SK-N-SH (cell line): ENCODE measurements at regions not wholly inside any gene's neighbourhood (a gene's known extent, or its start where the extent isn't known, plus 50 kb on each side); places are given as distances from the start of the nearest gene placed in this dataset.

Source experiments
- CTCF ChIA-PET: fragments of 300-600, 350-600 bp; formaldehyde crosslinking; extraction: SDS; loops from one replicate; lab custom pipeline; 2021; lab: Yijun Ruan, JAX
- POLR2A ChIA-PET: fragments of 350-600 bp; sonication (Branson Sonifier 250); formaldehyde crosslinking; extraction: SDS; loops from one replicate; lab custom pipeline; 2020; ENCODE audit warnings: antibody characterized with exemption, inconsistent platforms; lab: Yijun Ruan, JAX
- DNase-seq: peaks from one replicate; pipeline ENCODE4 v3.0.0; 2012
- H2AFZ ChIP-seq: fragments of 200-600 bp; sonication (generic); 2 replicates; pipeline ENCODE4 v1.8.1; 2016; ENCODE audit warnings: antibody characterized with exemption, mild to moderate bottlenecking, low read depth
- H3F3A ChIP-seq: fragments of 200-600 bp; sonication (generic); replicated peaks from 2 replicates; pipeline ENCODE3; 2016; ENCODE audit warnings: antibody characterized with exemption, mild to moderate bottlenecking; ENCODE audit not compliant: insufficient read depth
- H3K27ac ChIP-seq, 2 experiments: fragments of 200-500 bp in 1 of 2; fragments of 200-600 bp in 1 of 2; sonication (Bioruptor generic) in 1 of 2; sonication (generic), shearing (Covaris generic) in 1 of 2; 2 replicates each; pipeline versions ENCODE4 v1.5.1 to v1.6.1; 2014 to 2016; ENCODE audit warnings: low read depth in 2 of 2, inconsistent platforms in 1 of 2, low read length in 1 of 2, mild to moderate bottlenecking in 1 of 2, mixed read lengths in 1 of 2
- H3K27me3 ChIP-seq: fragments of 200-600 bp; sonication (generic), shearing (Covaris generic); 2 replicates; pipeline ENCODE4 v1.6.1; 2016; ENCODE audit warnings: mixed run types; ENCODE audit not compliant: insufficient read depth
- H3K36me3 ChIP-seq, 2 experiments: fragments of 200-500 bp in 1 of 2; fragments of 200-600 bp in 1 of 2; sonication (Bioruptor generic) in 1 of 2; sonication (generic) in 1 of 2; replicated peaks in 1 of 2; 2 replicates each; pipeline versions ENCODE3 to v1.5.1; 2014 to 2016; ENCODE audit warnings: low read length in 1 of 2, mild to moderate bottlenecking in 1 of 2; ENCODE audit not compliant: insufficient read depth in 2 of 2, control insufficient read depth in 1 of 2
- H3K4me1 ChIP-seq, 2 experiments: fragments of 200-500 bp in 1 of 2; fragments of 200-600 bp in 1 of 2; sonication (Bioruptor generic) in 1 of 2; sonication (generic), shearing (Covaris generic) in 1 of 2; 2 replicates each; pipeline versions ENCODE4 v1.5.1 to v1.6.1; 2014 to 2016; ENCODE audit warnings: low read depth in 1 of 2, low read length in 1 of 2, mixed run types in 1 of 2; ENCODE audit not compliant: insufficient read depth in 2 of 2, control insufficient read depth in 1 of 2
- H3K4me2 ChIP-seq: fragments of 200-600 bp; sonication (generic), shearing (Covaris generic); 2 replicates; pipeline ENCODE4 v1.6.1; 2017; ENCODE audit warnings: mixed run types
- H3K4me3 ChIP-seq, 2 experiments: fragments of 200-500 bp in 1 of 2; fragments of 200-600 bp in 1 of 2; sonication (Bioruptor generic) in 1 of 2; sonication (generic), shearing (Covaris generic) in 1 of 2; 2 replicates each; pipeline versions ENCODE4 v1.5.1 to v1.8.1; 2014 to 2016; ENCODE audit warnings: low read depth in 2 of 2, inconsistent platforms in 1 of 2, low read length in 1 of 2, mild to moderate bottlenecking in 1 of 2, mixed read lengths in 1 of 2, moderate library complexity in 1 of 2
- H3K79me2 ChIP-seq: fragments of 200-600 bp; sonication (generic); 2 replicates; pipeline ENCODE4 v1.8.1; 2017; ENCODE audit warnings: mild to moderate bottlenecking; ENCODE audit not compliant: insufficient read depth
- H3K9ac ChIP-seq: fragments of 200-600 bp; sonication (generic); 2 replicates; pipeline ENCODE4 v1.6.1; 2017; ENCODE audit warnings: mixed run types
- H3K9me2 ChIP-seq: fragments of 200-600 bp; sonication (generic); 2 replicates; pipeline ENCODE4 v1.6.1; 2017; ENCODE audit warnings: mixed run types
- H3K9me3 ChIP-seq: fragments of 200-600 bp; sonication (generic); 2 replicates; pipeline ENCODE4 v1.6.1; 2017; ENCODE audit warnings: mixed run types, mild to moderate bottlenecking, moderate library complexity
- H4K20me1 ChIP-seq: fragments of 200-600 bp; sonication (generic); 2 replicates; pipeline ENCODE4 v1.6.1; 2017; ENCODE audit warnings: mild to moderate bottlenecking, mixed run types; ENCODE audit not compliant: insufficient read depth
- CHD2 ChIP-seq: fragments of 150-350 bp; IDR thresholded peaks from 2 replicates; pipeline ENCODE4 v1.6.1; 2018; ENCODE audit warnings: low read length; ENCODE audit not compliant: partially characterized antibody
- EP300 ChIP-seq, 2 experiments: IDR thresholded peaks; 2 replicates each; pipeline versions ENCODE4 v1.4.0 to v1.6.1; 2012; ENCODE audit warnings: borderline replicate concordance in 1 of 2, low read depth in 1 of 2, low read length in 1 of 2
- EZH2phosphoT487 ChIP-seq: fragments of 200-600 bp; sonication (generic); IDR thresholded peaks from 2 replicates; pipeline ENCODE4 v1.6.1; 2017; ENCODE audit warnings: low read depth, mixed run types, mild to moderate bottlenecking, antibody characterized with exemption, moderate library complexity, borderline replicate concordance
- FOXJ3 ChIP-seq: sonication (generic); formaldehyde crosslinking; IDR thresholded peaks from 2 replicates; pipeline ENCODE4 v1.5.1; 2020; ENCODE audit warnings: mild to moderate bottlenecking, missing genetic modification reagents
- MEF2A ChIP-seq: IDR thresholded peaks from 2 replicates; pipeline ENCODE4 v1.4.0; 2012; ENCODE audit warnings: low read depth, borderline replicate concordance
- NRF1 ChIP-seq: IDR thresholded peaks from 2 replicates; pipeline ENCODE4 v1.6.1; 2012; ENCODE audit warnings: low read depth, mild to moderate bottlenecking, low read length
- RFX5 ChIP-seq: IDR thresholded peaks from 2 replicates; pipeline ENCODE4 v1.6.1; 2012; ENCODE audit warnings: mild to moderate bottlenecking, improper control_type of control experiment, low read length
- SIN3A ChIP-seq: IDR thresholded peaks from 2 replicates; pipeline ENCODE4 v1.6.1; 2012; ENCODE audit warnings: low read depth, mild to moderate bottlenecking, low read length, moderate library complexity, borderline replicate concordance
- USF1 ChIP-seq: IDR thresholded peaks from 2 replicates; pipeline ENCODE4 v1.4.0; 2012; ENCODE audit warnings: low read depth, borderline replicate concordance
- YY1 ChIP-seq: IDR thresholded peaks from 2 replicates; pipeline ENCODE4 v1.4.0; 2012; ENCODE audit warnings: low read depth, mild to moderate bottlenecking
- WGBS: methylation state at CpG from one replicate; pipeline ENCODE4 v1.1.6; 2017; ENCODE audit warnings: low lambda C conversion rate; 5-methylcytosine and 5-hydroxymethylcytosine counted together

DNA sequence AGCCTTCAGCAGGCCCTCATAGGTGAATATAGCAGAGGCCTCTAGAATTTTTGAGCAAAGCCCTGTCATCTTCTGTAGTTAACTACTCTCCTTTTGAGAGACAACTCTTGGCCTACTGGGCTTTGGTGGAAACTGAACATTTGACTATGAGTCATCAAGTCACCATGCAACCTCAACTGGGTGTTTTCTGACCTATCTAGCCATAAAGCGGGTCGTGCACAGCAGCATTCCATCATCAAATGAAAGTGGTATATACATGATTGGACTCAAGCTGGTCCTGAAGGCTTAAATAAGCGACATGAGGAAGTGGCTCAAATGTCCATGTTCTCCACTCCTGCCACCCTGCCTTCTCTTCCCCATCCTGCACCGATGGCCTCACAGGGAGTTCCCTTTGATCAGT, 1115.5 kb downstream of the TAF11L14 start:
- CTCF ChIA-PET, result no interaction called here
- 17% methylated on average over 3 of the region's 4 CpGs for WGBS
- TF ChIP-seq EP300 (IDR thresholded peaks at IDR 0.05; ENCODE audit: borderline replicate concordance in 1 of 2, low read depth in 1 of 2, low read length in 1 of 2), result no peak
- no peak for TF ChIP-seq YY1
- TF ChIP-seq MEF2A, result no peak
- no peak for TF ChIP-seq USF1

GRCh38 chr5:18752317-18752716, 1118.1 kb downstream of the TAF11L14 start:
- no peaks in the 10 kb centered on the region for H3K4me1 ChIP-seq
- H3K9me2 ChIP-seq, result no peaks in the 10 kb centered on the region
- H4K20me1 ChIP-seq, result no peaks in the 10 kb centered on the region
- H3K27ac ChIP-seq, result no peak overlapping the region
- H3K27me3 ChIP-seq, result no peaks in the 10 kb centered on the region
- no peak for TF ChIP-seq CHD2
- no peak for TF ChIP-seq RFX5
- TF ChIP-seq NRF1, result no peak
- no peak for TF ChIP-seq MEF2A
- no peak overlapping the region for H3K4me2 ChIP-seq
- CTCF ChIA-PET, result no interaction called here
- H2AFZ ChIP-seq, result no peak overlapping the region
- POLR2A ChIA-PET, result no interaction called here
- H3K36me3 ChIP-seq, result no peaks in the 10 kb centered on the region
- no peaks in the 10 kb centered on the region for H3K79me2 ChIP-seq
- 0 out of 2 replicates have a peak, but pooled peaks cover 4% of the 10 kb centered on the region for H3K9me3 ChIP-seq
- DNase-seq, result no peak
- no peak overlapping the region for H3K4me3 ChIP-seq
- no peaks in the 10 kb centered on the region for H3F3A ChIP-seq
- H3K9ac ChIP-seq, result no peak overlapping the region
- WGBS, result 14% methylated on average over 1 of the region's 1 CpG

More for the DNA sequence above, 1115.5 kb downstream of the TAF11L14 start:
- Histone ChIP-seq H3K9me3 (0 out of 2 replicates have a peak, but pooled peaks cover 4% of the 10 kb centered on the region), H4K20me1 (no peaks in the 10 kb centered on the region), H3K36me3 (no peaks in the 10 kb centered on the region), H3K4me2 (no peak overlapping the region), H3K9ac (no peak overlapping the region), H3K27ac (no peak overlapping the region), H2AFZ (no peak overlapping the region), H3K27me3 (no peaks in the 10 kb centered on the region), H3F3A (no peaks in the 10 kb centered on the region), H3K4me3 (no peak overlapping the region), H3K9me2 (no peaks in the 10 kb centered on the region), H3K4me1 (no peaks in the 10 kb centered on the region; a peak in 1 of 4 replicates), H3K79me2 (no peaks in the 10 kb centered on the region)
- POLR2A ChIA-PET, result no interaction called here
- DNase-seq, result no peak

DNA sequence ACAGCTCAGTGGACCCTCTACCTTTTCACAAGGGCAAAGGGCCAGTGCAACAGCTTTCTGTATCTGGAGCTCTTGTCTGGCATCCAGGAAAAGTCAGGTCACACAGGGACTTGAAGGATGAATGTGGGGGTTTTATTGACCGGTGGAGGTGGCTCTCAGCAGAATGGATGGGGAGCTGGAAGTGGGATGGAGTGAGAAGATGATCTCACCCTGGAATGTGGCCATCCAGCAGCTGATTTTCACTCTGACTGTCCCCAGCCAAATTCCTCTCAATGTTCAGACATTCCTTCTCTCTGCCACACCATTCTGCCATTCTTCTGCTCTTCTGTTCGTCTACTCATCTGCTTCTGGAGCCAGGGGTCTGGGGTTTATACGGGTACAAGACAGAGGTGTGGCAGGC, 1119.9 kb downstream of the TAF11L14 start:
- Histone ChIP-seq H3K9ac (no peak overlapping the region), H3K4me3 (no peak overlapping the region), H3K36me3 (no peaks in the 10 kb centered on the region), H3K27me3 (no peaks in the 10 kb centered on the region), H3K9me3 (no peaks in the 10 kb centered on the region), H3F3A (no peaks in the 10 kb centered on the region), H4K20me1 (no peaks in the 10 kb centered on the region), H3K4me2 (no peak overlapping the region), H3K9me2 (no peaks in the 10 kb centered on the region), H3K4me1 (no peaks in the 10 kb centered on the region), H3K27ac (no peak overlapping the region), H2AFZ (no peak overlapping the region), H3K79me2 (no peaks in the 10 kb centered on the region)
- ChIA-PET CTCF (no interaction called here), POLR2A (no interaction called here)
- no peak for TF ChIP-seq FOXJ3
- no peak for TF ChIP-seq EZH2phosphoT487
- TF ChIP-seq SIN3A, result no peak
- no peak for DNase-seq
- 53% methylated on average over 3 of the region's 3 CpGs for WGBS
